H1 (cell line): ENCODE measurements at regions not wholly inside any gene's neighbourhood (a gene's known extent, or its start where the extent isn't known, plus 50 kb on each side); places are given as distances from the start of the nearest gene placed in this dataset.

Experiments used
- CEBPB ChIP-seq: IDR thresholded peaks from 2 replicates; pipeline ENCODE4 v1.6.1; 2012; ENCODE audit warnings: low read depth, low read length
- EGR1 ChIP-seq: IDR thresholded peaks from 2 replicates; pipeline ENCODE4 v1.6.1; 2011; ENCODE audit warnings: low read depth, low read length, borderline replicate concordance
- JUND ChIP-seq: IDR thresholded peaks from 2 replicates; pipeline ENCODE4 v1.6.1; 2011; ENCODE audit warnings: mild to moderate bottlenecking, improper control_type of control experiment, low read length
- NRF1 ChIP-seq: IDR thresholded peaks from 2 replicates; pipeline ENCODE4 v1.6.1; 2011; ENCODE audit warnings: mild to moderate bottlenecking, low read depth, low read length, improper control_type of control experiment
- POLR2A ChIP-seq, 2 experiments: IDR thresholded peaks; 1 replicate in 1 of 2; 2 replicates in 1 of 2; pipeline ENCODE4 v1.6.1; 2011; ENCODE audit warnings: low read depth in 2 of 2, low read length in 2 of 2, mild to moderate bottlenecking in 2 of 2; ENCODE audit errors: control extremely low read depth in 1 of 2
- RXRA ChIP-seq: IDR thresholded peaks from 2 replicates; pipeline ENCODE4 v1.6.1; 2011; ENCODE audit warnings: low read depth, mild to moderate bottlenecking, low read length, moderate library complexity; ENCODE audit not compliant: insufficient read depth
- SIN3A ChIP-seq, 2 experiments: IDR thresholded peaks in 1 of 2; conservative IDR thresholded peaks in 1 of 2; 2 replicates each; pipeline ENCODE4 v1.6.1; 2011 to 2012; ENCODE audit warnings: low read length in 2 of 2, improper control_type of control experiment in 1 of 2, low read depth in 1 of 2, mild to moderate bottlenecking in 1 of 2
- SRF ChIP-seq: IDR thresholded peaks from 2 replicates; pipeline ENCODE4 v1.6.1; 2011; ENCODE audit warnings: mild to moderate bottlenecking, low read depth, low read length, moderate library complexity
- USF2 ChIP-seq: IDR thresholded peaks from 2 replicates; pipeline ENCODE4 v1.6.1; 2011; ENCODE audit warnings: low read length, improper control_type of control experiment
- YY1 ChIP-seq: IDR thresholded peaks from 2 replicates; pipeline ENCODE4 v1.6.1; 2011; ENCODE audit warnings: low read depth, mild to moderate bottlenecking, low read length
- TF ChIP-seq, protein P1 (sequence below), 3 experiments: IDR thresholded peaks; 1 replicate in 2 of 3; 2 replicates in 1 of 3; pipeline versions ENCODE4 v1.5.1 to v1.6.1; 2011; ENCODE audit warnings: low read length in 3 of 3, mild to moderate bottlenecking in 3 of 3, inconsistent platforms in 2 of 3, low read depth in 1 of 3, moderate library complexity in 1 of 3; ENCODE audit not compliant: insufficient read depth in 1 of 3; ENCODE audit errors: control extremely low read depth in 1 of 3
- TF ChIP-seq, protein P2 (sequence below): IDR thresholded peaks from 2 replicates; pipeline ENCODE4 v1.6.1; 2012; ENCODE audit warnings: inconsistent platforms

- TF ChIP-seq EGR1 = no peak
- TF ChIP-seq NRF1 = no peak
- TF ChIP-seq, protein P1, sequence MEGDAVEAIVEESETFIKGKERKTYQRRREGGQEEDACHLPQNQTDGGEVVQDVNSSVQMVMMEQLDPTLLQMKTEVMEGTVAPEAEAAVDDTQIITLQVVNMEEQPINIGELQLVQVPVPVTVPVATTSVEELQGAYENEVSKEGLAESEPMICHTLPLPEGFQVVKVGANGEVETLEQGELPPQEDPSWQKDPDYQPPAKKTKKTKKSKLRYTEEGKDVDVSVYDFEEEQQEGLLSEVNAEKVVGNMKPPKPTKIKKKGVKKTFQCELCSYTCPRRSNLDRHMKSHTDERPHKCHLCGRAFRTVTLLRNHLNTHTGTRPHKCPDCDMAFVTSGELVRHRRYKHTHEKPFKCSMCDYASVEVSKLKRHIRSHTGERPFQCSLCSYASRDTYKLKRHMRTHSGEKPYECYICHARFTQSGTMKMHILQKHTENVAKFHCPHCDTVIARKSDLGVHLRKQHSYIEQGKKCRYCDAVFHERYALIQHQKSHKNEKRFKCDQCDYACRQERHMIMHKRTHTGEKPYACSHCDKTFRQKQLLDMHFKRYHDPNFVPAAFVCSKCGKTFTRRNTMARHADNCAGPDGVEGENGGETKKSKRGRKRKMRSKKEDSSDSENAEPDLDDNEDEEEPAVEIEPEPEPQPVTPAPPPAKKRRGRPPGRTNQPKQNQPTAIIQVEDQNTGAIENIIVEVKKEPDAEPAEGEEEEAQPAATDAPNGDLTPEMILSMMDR (IDR thresholded peaks at IDR 0.05; ENCODE audit: control extremely low read depth in 1 of 3, insufficient read depth in 1 of 3, low read depth in 1 of 3, low read length in 3 of 3) = no peak
- TF ChIP-seq CEBPB = no peak
- no peak for TF ChIP-seq JUND
- TF ChIP-seq USF2 = no peak
- no peak for TF ChIP-seq YY1
- no peak for TF ChIP-seq SRF
- no peak for TF ChIP-seq POLR2A (IDR thresholded peaks at IDR 0.05; ENCODE audit: control extremely low read depth in 1 of 2, low read depth in 2 of 2, low read length in 2 of 2)
- no peak for TF ChIP-seq SIN3A (conservative IDR thresholded peaks at IDR 0.05 in 1 of 2, IDR thresholded peaks at IDR 0.05 in 1 of 2; ENCODE audit: low read depth in 1 of 2, low read length in 2 of 2)
- TF ChIP-seq, protein P2, sequence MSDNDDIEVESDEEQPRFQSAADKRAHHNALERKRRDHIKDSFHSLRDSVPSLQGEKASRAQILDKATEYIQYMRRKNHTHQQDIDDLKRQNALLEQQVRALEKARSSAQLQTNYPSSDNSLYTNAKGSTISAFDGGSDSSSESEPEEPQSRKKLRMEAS = no peak
- TF ChIP-seq RXRA = no peak
These were observed 66.6 kb upstream of the TAF11L2 start for GRCh38 chr5:17431272-17432050.
